NCI-H146 (cell line): ENCODE measurements at regions not wholly inside any gene's neighbourhood (a gene's known extent, or its start where the extent isn't known, plus 50 kb on each side); places are given as distances from the start of the nearest gene placed in this dataset.
"Not testable (repeated sequence)": the region's sequence is repeated elsewhere in the genome, so short reads cannot be mapped to it uniquely, and the experiment has no call there.

Experiments
- DNase-seq: peaks from one replicate; lab custom pipeline; 2025; lab: John Stamatoyannopoulos, UW

DNA sequence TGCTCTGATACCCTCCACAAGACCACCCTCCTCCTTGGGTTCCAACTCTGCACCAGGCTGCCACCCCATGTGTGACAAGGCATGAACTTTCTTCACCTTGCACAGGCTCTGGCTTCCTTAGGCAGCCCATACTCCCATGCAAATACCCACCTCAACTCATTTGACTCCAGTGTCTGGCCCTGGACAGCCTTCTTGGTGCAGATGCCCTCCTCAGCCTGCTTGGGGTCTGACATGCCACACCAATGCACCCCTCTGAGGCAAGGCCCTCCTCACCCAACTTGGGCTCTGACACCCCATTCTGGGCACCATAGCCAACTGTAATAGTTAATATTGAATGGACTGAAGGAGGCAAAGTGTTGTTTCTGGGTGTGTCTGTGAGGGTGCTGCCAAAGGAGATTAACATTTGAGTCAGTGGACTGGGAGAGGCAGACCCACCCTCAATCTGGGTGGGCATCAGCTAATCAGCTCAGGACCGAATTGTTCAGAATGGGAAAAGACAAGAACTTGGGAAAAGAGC, 115.0 kb upstream of the EPB41L4A start:
- DNase-seq = no peak

DNA sequence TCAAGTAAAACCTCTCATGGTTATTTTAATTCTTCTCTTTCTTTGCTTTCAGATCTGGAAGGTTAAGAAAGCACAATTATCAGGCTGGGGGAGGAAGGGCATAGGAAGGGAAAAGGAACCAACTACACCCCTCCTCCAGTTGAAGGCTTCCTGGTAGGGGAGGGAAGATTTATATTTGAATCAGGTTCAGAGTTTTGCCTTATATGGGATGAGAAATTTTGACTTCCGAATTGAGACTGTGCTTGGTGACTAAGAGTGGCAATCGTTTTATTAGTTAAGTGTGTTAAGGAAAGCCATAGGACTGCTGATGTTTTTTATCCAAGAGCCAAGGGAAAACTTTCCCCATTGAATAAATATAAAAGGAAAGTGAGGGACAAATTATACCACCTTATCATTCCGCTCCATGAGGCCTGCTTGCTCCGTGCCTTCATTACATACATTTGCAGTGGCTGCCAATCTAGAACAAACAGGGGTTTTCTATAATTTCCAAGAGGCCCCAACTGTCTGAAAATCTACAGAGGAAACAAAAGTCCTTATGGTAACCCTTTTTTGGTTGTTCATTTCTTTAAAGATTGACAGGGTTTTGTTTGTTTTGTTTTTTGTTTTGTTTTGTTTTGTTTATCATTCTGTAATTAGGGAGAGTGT, 115.7 kb upstream of the EPB41L4A start:
- DNase-seq = no peak

DNA sequence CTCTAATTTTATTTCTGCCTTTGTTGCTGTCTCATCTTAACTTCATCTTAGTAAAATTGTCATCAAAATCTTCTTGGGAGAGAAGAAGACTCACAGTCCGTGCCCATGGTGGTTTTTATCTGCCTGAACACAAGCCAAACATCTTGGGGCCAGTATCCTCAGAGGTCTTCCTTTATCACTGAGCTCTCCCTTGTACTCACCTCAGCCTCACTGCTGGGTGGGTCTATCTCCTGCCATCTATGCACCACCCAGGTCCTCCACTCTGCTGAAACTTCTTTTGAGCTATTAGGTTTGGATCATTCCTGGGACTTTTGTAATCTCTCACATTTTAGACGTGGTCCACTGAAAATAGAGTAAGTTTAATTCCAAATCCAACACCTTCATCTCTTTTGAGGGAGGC, 116.3 kb upstream of the EPB41L4A start:
- DNase-seq = no peak

DNA sequence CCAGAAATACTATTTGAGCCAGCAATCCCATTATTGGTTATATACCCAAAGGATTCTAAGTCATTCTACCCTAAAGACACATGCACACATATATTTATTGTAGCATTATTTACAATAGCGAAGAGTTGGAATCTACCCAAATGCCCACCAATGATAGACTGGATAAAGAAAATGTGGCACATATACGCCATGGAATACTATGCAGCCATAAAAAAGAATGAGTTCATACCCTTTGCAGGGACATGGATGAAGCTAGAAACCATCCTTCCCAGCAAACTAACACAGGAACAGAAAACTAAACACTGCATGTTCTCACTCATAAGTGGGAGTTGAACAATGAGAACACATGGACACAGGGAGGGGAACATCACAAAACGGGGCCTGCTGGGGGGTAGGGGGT, 125.5 kb upstream of the EPB41L4A start:
- DNase-seq = not testable (repeated sequence)

DNA sequence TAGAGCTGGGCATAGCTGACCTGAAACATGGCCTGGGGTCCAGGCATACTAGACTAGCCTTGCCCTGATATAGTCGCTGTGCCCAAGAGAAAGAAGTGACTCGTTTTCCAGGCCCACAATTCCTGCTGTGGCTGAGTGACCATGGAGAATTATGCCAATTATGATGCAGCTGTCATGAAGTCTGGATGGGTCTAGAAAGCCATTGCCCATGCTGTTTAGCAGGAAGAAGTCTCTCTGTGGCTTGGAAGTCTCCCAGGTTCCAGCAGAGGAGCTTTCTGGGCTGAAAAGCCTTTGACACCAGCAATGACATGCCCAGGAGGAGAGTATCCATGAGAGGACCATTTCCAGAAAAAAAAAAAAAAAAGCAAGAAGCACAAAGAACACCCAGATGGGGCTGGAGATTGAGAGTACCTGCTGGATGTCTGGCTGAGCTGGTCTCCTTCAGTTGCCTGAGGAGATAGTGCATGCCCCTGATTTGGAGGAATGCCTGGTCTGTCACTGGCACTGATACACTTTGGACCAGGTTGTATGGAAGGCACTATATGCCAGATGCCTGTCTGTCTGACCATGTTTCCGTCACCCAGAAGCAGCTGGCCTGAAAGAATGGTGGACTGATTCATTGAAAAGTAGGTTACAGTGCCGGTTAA, 128.0 kb upstream of the EPB41L4A start:
- DNase-seq = no peak

DNA sequence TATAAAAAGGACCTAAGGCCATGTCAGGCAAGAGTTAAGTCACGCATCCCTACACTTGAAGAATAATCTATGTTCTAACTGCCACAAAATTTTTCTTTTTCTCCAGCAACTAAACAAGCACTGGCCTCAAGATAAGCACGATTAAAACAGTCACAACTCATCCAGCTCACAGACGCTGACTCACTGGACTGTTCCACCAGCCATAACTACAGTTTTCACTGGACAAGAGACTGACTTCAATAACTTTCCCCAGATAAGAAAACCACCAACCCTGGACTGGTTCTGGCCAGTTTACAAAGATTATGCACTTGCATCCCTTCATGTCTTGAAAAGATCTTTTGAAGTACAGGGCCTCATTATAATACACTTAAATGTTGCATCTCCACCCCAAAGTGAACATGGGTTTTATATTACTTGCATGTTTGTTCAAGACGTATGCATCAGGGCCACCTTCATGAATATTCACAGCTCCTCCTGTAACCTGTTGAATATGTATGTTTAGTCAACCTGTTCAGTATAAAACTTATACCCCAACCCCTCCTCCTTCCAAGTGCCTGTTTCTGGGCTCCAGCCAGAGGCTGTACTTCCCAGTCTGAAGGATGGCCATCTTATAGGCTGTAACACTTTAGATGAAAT, 129.3 kb upstream of the EPB41L4A start:
- no peak for DNase-seq

DNA sequence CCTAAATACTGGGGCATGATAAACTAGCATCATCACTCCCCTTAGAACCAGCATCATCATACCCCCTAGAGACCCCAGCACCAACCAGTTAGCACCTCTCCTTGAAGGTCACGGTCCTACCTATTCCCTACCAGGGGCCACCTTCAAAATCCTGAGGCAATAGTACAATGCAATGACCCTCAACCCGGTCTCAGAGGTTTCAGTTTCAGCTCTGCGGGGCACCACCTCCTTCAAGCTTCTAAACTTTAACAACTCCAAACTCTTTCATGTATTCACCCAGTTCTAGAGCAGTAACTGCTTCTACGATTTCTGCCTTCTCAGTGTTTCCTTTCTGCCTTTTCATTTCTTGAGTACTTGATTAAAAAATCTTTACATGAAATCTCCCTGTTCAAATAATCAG, 130.1 kb upstream of the EPB41L4A start:
- DNase-seq = no peak

DNA sequence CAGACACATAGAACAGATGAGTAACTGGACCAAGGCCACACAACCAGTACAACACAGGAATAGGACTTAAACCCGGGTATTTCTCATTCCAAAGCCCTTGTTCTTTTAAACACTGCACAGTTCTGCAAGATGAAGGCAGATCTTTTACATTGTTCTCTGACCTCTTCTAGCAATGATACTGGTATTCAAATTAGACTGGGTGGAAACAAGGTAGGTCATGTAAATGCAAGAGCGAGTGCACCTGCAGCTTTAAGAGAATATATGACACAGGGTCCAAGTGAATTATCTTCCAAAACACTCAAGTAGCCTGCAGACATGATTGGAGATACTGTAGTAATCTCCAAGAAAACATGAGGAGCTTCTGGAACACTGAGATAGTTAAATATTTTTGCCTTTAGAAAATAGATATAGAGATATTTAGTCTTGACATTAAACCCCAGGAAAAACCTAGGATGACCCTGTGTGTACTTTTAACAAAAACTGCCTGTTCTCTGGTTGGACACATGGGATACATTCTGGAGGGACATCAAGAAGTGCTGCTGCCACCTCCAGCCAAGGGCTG, 130.6 kb upstream of the EPB41L4A start:
- no peak for DNase-seq

DNA sequence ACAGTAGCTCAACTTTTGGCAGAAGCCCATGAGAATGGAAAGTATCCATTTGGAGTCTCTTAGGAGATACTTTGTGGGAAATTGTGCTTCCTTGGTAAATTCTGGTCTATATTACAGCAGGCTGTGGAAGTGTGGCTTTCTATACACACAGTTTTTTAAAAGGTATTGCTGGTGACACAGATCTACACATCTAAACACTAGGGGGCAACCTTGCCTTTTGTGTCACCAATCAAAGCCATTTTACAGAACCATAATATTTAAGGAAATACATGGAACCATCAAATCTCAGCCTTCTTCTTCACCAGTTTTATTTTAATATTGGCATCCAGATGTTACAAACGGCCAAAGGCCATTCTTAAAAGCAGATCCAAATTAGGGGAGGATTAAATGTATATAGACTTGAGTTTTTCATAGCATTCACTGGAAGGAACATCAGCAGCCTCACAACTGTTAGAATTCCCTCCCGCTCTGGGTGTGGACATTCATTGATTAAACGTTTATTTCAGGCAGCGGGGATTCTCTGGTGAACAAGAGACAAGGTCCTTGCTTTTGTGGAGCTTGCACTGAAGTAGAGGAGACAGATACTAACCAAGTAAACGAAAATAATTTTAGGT, 132.4 kb upstream of the EPB41L4A start:
- DNase-seq = peak; percentile 42

DNA sequence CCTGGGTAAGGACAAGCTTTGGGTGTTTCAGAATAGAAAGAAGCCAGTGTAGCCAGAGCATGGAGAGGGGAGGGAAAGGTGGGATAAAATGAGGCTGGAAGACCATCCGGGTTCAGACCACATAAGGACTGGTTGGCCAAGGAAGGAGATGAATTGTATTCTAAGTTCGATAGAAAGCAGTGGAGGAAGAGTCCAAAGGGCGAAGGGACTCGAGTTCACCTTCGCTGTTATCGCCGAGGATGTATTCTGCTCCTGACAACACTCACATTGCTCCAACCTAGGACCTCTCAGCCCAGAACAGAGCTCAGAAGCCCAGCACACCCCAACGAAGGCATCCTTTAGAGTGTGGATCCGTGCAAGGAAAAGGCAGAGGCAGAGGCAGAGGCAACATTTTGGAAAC, 133.1 kb upstream of the EPB41L4A start:
- DNase-seq = no peak

DNA sequence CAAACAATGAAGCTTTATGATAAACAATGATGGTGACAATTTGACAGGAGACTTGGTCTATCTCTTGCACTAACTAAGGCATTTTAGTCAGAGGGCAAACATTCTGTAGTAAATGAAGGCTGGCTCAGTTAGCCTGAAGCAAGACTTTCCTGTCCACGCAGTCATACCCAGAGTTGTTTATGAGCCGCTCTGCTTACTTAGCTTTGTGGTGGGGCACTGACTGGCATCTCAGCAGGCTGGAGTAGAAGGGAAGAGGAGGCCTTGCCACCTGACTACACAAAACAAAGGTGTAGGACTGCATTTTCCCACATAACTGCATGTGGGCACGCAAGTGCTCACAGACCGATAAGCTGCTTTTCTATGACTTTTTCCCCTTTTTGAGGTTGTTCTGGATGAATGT, 133.7 kb upstream of the EPB41L4A start:
- DNase-seq = no peak

DNA sequence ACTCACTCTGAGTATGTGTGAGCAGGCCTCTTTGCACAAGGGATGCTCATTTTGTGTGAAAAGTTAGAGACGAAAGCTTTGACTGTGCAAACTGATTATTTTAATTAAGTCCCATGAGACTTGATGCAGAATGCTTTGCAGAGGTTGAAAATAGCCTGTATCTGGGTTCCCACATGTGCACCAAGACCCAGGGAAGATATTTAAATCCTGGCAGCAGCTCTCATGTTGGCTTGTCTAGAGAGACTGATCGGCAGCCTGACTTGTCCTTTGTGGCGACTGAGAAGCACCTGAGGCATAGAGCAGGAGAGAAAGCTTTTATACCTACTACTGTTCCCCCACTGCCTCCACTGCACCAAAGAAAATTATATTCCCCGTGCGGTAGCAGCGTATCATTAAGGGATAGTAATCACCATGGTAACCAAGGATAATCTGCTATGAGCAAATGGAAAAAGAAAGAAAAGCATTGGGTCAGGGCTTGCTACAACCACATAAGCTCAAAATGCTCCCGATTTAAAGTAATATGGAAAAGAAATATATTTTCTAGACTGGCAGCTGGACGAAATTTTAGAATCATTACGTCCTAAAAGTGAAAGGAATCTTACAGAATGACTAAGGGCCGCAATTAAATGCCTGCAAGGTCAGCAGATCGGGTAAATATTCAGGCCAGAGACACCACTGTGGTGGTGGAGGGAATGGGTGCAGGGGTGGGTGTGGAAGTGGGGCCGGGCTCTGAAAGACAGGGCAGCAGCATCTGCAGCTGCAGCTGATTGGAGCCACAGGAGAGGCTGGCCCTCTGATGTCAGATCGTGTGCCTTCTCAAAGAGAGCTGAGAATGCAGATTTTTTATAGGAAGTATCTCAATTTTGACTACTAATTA, 135.3 kb upstream of the EPB41L4A start:
- DNase-seq = no peak

DNA sequence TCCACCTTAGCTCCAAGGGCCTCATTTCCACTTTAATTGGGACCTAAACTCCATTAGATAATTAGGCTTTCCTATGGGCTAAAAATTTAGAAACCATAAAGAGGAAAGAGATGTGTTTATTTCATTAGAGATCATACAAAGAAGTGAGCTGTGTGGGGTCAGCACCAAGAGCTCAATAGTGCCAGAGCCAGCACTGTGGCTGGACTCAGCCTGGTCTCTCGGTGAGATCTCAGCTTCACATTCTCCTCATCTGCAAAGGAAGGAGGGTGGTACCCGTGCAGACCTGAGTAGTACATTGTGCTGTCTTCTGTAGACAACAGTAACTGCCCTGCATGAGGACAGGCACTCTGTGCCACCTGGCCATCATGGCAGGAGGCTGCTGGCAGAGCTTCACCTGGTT, 136.1 kb upstream of the EPB41L4A start:
- no peak for DNase-seq

DNA sequence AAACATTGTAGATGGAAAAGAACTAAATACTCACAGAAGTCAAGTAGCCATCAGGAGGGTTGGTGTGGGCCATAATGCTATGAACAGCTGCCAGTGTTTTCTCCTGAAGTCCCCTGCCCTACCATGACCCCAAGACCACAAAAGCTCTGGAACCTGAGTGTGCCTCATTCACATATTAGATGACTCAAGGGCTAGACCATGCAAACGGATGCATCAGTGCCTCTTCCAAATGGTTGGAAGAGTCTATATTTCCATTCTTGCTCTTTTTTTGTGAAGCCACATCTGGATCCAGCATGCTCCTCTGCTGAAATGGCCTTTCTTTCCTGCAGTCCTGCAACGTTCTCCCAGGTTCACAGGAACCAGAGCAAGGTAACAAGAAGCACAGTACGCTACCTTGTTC, 136.6 kb upstream of the EPB41L4A start:
- no peak for DNase-seq

DNA sequence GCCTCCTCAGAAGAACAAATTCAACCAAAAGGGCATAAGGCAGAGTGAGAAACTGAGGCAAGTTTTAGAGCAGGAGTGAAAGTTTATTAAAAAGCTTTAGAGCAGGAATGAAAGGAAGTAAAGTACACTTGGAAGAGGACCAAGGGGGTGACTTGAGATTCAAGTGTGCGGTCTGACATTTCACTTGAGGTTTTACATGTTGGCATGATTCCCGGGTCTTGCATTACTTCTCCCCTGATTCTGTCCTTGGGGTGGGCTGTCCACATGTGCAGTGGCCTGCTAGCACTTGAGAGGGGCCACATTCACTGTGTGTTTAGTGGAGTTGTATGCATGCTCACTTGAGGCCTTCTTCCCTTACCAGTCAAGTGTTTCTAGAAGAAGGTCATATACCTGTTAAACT, 140.4 kb upstream of the EPB41L4A start:
- DNase-seq = not testable (repeated sequence)

DNA sequence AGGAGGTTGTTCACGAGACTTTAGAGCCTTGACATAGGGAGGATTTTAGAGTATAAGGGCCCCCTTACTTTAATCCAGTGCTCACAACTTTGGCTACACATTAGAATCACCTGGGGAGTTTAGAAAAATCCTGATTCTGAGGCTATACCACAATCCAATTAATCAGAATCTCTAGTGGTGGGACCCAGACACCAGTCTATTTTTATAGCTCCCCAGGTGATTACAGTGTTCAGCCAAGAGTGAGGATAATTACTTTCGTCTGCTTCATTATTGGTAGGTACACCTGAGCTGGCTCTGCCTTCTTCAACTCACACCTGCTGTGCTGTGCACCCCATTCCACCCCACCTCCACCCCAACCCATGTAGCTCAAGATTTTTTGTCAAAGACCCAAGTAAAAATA, 141.3 kb upstream of the EPB41L4A start:
- no peak for DNase-seq

DNA sequence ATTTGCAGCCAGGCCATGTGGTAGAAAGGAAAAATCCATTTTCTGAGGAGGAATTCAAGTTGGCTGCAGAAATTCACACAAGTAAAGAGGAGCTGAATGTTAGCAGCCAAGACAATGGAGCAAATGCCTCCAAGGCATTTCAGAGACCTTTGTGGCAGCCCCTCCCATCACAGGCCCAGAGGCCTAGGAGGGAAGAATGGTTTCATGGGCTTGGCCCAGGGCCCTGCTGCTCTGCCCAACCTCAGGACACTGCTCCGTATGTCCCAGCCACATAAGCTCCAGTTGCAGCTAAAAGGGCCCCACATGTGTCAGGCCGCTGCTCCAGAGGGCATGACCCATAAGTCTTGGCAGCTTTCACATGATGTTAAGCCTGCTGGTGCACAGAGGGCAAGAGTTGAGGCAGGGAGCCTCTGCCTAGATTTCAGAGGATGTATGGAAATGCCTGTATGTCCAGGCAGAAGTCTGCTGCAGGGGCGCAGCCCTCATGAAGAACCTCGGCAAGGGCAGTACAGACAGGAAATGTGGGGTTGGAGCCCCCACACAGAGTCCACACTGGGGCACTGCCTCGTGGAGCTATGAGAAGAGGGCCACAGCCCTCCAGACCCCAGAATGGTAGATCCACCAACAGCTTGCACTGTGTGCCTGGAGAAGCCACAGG, 144.2 kb upstream of the EPB41L4A start:
- no peak for DNase-seq

DNA sequence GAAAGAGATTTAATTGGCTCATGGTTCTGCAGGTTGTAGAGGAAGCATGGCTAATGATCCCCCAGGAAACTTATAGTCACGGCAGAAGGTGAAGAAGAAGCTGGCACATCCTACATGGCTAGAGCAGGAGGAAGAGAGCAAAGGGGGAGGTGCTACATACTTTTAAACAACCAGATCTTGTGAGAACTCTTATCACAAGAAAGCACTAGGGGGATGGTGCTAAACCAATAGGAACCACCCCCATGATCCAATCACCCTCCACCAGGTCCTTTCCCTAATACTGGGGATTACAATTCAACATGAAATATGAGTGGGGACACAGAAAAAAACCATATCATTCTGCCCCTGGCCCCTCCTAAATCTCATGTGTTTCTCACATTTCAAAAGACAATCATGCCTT, 147.2 kb upstream of the EPB41L4A start:
- DNase-seq = no peak

DNA sequence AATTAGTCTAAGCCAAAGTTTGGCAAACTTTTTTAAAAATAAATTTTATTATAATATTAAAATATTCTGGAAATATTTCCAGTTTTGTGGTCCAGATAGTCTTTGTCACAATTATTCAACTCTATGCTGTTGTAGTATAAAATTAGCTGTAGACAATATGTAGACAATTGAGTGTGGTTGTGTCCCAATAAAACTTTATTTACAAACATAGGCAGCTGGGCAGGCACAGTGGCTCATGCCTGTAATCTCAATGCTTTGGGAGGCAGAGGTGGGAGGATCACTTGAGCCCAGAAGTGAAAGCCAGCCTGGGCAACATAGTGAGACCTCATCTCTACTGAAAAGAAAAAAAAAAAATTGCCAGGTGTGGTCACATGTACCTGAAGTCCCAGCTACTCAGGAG, 150.5 kb upstream of the EPB41L4A start:
- DNase-seq = no peak

DNA sequence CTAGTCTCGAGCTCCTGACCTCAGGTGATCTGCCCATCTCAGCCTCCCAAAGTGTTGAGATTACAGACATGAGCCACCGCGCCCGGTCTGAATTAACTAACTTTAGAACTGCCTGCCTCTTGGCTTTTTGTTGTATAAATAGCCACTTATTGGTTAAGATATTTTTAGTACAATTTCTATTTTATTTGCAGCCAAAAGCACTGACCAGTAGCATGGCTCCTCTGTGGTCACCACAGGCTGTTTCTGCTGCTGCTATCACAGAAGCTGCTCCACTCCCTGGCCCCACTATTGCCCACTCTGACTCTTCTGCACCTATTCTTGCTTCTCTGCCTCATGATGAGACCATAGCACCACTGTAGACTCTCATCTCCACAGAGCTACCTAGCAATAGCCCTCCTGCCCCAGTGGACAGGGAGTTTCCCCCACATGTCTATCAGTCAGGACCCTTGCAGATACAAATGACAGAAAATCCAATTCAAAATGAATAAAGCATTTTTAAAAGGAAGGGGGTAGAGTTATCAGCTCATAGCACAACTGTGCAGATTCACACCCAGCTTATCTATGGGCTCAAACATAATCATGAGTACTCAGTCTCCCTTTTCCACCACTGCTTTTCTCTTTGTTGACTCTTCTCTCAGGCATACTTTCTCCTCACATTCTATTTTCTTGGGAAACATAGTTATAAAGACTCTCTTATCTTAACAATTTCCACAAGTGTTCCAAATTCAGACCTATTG, 151.8 kb upstream of the EPB41L4A start:
- no peak for DNase-seq
